PC-9 (cell line): ENCODE measurements at regions not wholly inside any gene's neighbourhood (a gene's known extent, or its start where the extent isn't known, plus 50 kb on each side); places are given as distances from the start of the nearest gene placed in this dataset.

Experiments used
- CTCF ChIP-seq: fragments of 200-600 bp; sonication (generic); conservative IDR thresholded peaks from 2 replicates; pipeline ENCODE4 v1.6.1; 2017; ENCODE audit warnings: mixed run types, antibody characterized with exemption, mild to moderate bottlenecking, moderate library complexity
- EZH2 ChIP-seq: fragments of 200-600 bp; sonication (generic); IDR thresholded peaks from 2 replicates; pipeline ENCODE4 v1.8.0; 2017; ENCODE audit warnings: antibody characterized with exemption, low read depth

- TF ChIP-seq CTCF (no peak), EZH2 (no peak)
Measured at GRCh38 chr9:1708219-1708618, 306.9 kb upstream of the SMARCA2 start.
